ENCODE measurements at regions not wholly inside any gene's neighbourhood (a gene's known extent, or its start where the extent isn't known, plus 50 kb on each side); places are given as distances from the start of the nearest gene placed in this dataset.

DNA sequence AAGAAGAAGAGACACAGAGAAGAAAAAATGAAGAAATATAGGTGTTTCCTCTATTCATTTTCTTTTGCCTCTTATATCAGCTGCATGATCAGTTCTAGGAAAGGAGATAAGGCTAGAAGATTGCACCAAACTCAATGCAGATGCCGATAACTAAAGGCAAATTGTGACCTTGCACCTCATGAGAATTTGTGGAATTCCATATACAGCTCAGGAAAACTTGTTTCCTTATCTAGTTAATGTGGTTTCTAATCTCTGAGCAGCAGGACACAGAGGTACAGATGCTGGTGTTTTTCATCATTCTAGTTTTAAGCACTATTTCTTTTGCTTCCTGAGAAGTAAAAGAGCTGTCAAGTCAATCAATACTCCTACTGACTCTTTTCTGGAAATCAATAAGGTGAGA is 104.6 kb upstream of the NWD2 start:
- TF ChIP-seq, protein P1, sequence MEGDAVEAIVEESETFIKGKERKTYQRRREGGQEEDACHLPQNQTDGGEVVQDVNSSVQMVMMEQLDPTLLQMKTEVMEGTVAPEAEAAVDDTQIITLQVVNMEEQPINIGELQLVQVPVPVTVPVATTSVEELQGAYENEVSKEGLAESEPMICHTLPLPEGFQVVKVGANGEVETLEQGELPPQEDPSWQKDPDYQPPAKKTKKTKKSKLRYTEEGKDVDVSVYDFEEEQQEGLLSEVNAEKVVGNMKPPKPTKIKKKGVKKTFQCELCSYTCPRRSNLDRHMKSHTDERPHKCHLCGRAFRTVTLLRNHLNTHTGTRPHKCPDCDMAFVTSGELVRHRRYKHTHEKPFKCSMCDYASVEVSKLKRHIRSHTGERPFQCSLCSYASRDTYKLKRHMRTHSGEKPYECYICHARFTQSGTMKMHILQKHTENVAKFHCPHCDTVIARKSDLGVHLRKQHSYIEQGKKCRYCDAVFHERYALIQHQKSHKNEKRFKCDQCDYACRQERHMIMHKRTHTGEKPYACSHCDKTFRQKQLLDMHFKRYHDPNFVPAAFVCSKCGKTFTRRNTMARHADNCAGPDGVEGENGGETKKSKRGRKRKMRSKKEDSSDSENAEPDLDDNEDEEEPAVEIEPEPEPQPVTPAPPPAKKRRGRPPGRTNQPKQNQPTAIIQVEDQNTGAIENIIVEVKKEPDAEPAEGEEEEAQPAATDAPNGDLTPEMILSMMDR (conservative IDR thresholded peaks at IDR 0.05; ENCODE audit: low read depth, low read length), result no peak
- DNase-seq (ENCODE audit: low read depth), result no peak
- H3K4me3 ChIP-seq (ENCODE audit: low read depth, low read length), result no peak overlapping the region

DNA sequence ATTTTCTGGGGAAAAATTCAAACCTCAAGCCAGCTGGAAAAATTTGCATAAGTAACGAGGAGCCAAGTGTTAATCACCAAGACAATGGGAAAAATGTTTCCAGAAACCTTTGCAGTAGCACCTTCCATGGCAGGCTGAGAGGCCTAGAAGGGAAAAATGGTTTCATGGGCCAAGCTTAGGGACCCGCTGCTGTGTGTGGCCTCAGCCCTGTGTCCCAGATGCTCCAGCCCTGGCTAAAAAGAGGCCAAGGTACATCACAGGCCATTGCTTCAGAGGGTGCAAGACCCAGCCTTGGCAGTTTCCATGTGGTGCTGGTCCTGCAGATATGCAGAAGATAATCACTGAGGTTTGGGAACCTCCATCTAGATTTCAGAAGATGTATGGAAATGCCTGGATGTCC is 98.3 kb upstream of the NWD2 start:
- TF ChIP-seq, protein P1 (conservative IDR thresholded peaks at IDR 0.05; ENCODE audit: low read depth, low read length), result no peak
- no peak overlapping the region for H3K4me3 ChIP-seq (ENCODE audit: low read depth, low read length)
- DNase-seq (ENCODE audit: low read depth), result no peak

DNA sequence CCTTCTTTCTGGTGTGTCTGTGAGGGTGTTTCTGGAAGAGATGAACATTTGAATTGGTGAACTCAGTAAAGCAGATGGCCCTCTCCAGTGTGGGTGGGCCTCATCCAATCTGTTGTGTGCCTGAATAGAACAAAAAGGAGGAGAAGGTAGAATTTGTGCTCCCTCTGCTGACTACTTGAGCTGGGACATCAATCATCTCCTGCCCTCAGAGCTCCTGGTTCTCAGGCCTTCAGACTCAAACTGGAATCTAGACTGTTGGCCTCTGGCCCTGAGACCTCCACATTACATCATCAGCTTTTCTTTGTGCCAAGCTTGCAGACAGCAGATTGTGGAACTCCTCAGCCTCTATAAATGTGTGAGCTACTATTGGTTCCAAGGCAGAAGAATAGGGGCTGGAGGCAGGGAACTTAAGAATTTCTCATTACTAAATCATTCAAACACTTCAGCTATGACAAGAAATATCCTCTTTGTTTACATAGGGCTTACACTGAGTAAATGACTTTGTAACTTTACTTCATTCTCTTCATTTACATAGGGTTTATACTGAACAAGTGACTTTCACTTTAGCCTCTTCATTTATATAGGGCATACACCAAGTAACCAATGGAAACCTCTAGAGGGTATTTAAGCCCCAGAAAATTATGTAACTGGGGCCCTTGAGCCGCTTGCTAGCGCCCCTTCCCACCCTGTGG is 86.9 kb upstream of the NWD2 start:
- no peak overlapping the region for H3K4me3 ChIP-seq (ENCODE audit: low read depth, low read length)
- TF ChIP-seq, protein P1 (conservative IDR thresholded peaks at IDR 0.05; ENCODE audit: low read depth, low read length), result no peak
- DNase-seq (ENCODE audit: low read depth), result no peak

DNA sequence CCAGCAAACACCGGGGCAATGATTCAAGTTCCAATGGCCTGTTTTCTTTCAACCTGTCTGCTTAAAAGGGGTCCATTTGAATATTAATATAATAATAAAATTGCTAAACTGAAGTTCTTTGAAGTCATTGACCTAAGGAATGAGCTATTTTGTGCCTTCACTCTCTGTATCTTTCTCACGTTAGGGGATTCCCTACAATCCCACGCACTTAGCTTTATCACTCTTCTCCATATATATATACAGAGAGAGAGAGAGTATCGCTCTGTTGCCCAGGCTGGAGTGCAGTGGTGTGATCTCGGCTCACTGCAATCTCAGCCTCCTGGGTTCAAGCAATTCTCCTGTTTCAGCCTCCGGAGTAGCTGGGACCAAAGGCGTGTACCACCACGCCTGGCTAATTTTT is 83.9 kb upstream of the NWD2 start:
- no peak overlapping the region for H3K4me3 ChIP-seq (ENCODE audit: low read depth, low read length)
- TF ChIP-seq, protein P1 (conservative IDR thresholded peaks at IDR 0.05; ENCODE audit: low read depth, low read length), result no peak
- no peak for DNase-seq (ENCODE audit: low read depth)

DNA sequence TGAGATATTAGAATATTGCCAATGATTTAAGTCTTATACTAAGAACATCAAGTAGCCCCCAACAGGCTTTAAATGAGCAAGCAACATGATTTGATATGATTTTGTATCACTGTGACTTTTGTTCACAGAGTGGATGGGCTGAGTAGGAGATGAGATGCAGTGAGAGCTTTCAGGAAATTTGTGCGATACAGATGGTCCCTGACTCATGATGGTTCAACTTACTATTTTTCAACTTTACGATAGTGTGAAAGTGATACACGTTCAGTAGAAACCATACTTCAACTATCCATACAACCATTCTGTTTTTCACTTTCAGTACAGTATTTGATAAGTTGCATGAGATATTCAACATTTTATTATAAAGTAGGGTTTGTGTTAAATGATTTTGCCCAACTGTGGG is 78.7 kb upstream of the NWD2 start:
- no peak overlapping the region for H3K4me3 ChIP-seq (ENCODE audit: low read depth, low read length)
- DNase-seq (ENCODE audit: low read depth), result no peak
- TF ChIP-seq, protein P1 (conservative IDR thresholded peaks at IDR 0.05; ENCODE audit: low read depth, low read length), result no peak

DNA sequence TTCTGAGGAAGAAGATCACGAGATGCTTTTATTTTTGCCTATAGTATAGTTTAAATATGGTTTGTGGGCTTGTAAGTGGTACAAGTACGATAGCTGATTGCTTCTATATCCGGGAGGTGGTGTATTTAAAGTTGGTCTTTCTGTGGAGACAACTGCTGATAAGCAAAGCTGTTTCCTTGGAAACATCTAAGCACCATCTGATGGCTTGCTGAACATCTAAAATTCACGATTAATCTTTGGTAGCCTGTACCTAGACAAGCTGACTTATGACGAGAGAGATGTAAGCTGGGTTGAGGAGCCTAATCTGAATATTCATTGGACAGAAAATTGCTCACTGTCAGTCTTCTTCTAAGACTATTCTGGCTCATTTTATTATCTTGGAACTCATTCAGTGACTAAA is 74.6 kb upstream of the NWD2 start:
- H3K4me3 ChIP-seq (ENCODE audit: low read depth, low read length), result no peak overlapping the region
- DNase-seq (ENCODE audit: low read depth), result no peak
- TF ChIP-seq, protein P1 (conservative IDR thresholded peaks at IDR 0.05; ENCODE audit: low read depth, low read length), result no peak

DNA sequence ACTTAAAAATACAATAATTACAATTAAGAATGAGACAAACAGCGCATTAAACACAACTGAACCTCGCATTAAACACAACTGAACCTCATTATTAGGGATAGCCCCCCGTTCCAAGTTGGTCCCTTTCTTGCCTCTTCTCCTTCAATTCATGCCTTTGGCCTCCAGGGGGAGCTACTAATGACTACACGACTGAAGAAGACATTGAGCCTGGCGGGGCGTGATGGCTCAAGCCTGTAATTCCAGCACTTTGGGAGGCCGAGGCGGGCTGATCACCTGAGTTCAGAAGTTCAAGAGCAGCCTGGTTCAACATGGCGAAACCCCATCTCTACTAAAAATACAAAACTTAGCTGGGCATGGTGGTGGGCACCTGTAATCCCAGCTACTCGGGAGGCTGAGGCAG is 56.4 kb upstream of the NWD2 start:
- TF ChIP-seq, protein P1 (conservative IDR thresholded peaks at IDR 0.05; ENCODE audit: low read depth, low read length), result peak; percentile 23

More for the DNA sequence above, 56.4 kb upstream of the NWD2 start:
- no peak for DNase-seq (ENCODE audit: low read depth)
- no peak overlapping the region for H3K4me3 ChIP-seq (ENCODE audit: low read depth, low read length)

Measured in epithelial cell of proximal tubule (primary cell).